Left ventricle myocardium superior (tissue), 1 donor: ENCODE measurements at regions not wholly inside any gene's neighbourhood (a gene's known extent, or its start where the extent isn't known, plus 50 kb on each side); places are given as distances from the start of the nearest gene placed in this dataset.
"Not testable (repeated sequence)": the region's sequence is repeated elsewhere in the genome, so short reads cannot be mapped to it uniquely, and the experiment has no call there.

Experiments used
- ATAC-seq: fragments of 200-7000 bp; cut with Tn5 transposase; one replicate; pipeline ENCODE4 v1.9.1; 2020; ENCODE audit warnings: mild to moderate bottlenecking, moderate library complexity
- DNase-seq: peaks from one replicate; pipeline ENCODE4 v3.0.0-alpha.2; 2020
- intact Hi-C: fragments of 100-400 bp; cut with micrococcal nuclease; formaldehyde crosslinking; loops from one replicate; pipeline ENCODE4 v1.11.0; 2022
- donor health status: DM: no; HTN: yes; CAD: no; lungs with severe emphysema.

DNA sequence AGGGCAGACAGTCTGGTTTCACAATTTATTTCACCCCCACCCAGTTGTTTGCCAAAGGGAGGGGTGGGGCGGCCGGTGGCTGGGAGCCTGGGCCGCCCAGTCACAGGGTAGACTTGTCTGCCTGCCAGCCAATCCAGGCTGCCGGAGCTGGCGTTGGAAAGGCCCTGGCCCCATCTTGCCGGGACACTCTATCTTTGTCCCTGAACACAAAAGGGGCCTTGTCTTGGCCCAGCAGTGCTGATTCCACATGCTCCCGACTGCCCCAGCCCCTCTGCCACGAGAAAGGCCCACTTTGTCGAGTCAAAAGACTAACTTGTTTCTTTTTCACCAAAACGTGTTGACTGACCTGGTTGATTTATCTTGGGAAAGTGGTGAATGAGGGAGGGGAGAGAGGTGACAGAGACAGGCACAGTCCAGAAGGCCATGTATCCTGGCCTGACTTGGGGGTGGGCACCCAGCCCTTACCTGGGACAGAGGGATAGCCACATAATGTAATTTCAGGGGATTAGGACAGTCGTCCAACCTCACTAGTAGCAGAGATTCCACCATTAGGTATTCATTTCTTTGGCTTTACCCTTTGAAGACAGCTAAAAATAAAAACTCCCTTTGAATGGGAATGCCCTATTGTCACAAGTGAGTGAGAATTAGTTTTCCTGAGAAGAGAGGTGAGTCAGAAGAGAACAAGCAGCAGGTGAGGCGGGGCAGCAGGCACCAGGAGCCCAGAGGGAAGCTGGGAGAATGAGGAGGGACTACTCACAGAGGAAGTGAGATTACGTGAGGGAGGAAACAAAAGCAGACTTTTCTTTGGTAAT is 67.0 kb upstream of the SIRPA start:
- peak; percentile 81 for ATAC-seq
- peak; percentile 69 for DNase-seq
- intact Hi-C loops, result no loop called here

DNA sequence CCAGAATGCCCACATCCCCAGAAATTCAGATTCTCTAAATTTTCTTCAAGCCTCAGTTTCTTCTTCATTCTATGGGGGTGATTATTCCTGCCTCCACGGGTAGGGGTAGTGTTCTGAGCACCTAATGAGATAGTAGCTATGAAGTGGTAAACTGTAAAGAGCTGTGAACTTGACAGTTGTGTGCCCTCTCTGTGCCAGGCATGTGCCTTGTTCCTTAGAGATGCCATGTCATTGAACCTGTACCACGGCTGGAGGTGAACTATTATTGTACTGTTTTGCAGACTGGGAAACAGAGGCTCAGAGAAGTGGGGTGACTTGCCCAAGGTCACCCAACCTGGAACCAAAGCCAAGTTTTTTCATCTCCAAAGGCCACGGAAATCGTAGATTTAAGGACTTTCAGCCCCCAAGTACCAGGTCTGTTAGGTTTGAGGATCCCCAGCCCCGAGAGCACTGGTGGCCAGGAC is 67.7 kb upstream of the SIRPA start:
- no peak for DNase-seq
- intact Hi-C loops, result no loop called here
- ATAC-seq, result peak; percentile 6

DNA sequence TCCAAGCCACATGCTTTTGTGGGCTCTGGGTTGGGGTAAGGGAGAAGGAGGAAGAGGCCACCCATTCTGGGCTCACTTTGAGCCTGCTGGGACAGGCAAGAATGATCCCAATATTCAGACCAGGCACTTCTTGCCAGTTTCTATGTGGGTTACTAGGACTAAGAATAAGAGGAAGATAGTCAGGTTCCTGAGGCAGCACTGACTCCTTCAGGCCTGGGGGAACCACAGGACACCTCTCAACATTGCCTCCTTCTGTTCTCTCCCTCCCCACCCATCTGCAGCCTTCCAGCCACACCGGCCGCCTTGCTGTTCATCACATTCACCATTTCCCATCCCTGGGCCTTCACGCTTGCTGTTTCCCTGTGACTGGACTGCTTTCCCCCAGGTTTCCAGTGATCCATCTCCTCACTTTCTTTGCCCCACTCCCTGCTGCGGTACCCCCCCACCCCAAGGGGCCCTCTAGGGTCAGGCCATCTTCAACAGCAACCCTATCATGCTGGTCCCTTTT is 69.2 kb upstream of the SIRPA start:
- intact Hi-C loops, result no loop called here
- ATAC-seq, result no peak
- DNase-seq, result no peak

DNA sequence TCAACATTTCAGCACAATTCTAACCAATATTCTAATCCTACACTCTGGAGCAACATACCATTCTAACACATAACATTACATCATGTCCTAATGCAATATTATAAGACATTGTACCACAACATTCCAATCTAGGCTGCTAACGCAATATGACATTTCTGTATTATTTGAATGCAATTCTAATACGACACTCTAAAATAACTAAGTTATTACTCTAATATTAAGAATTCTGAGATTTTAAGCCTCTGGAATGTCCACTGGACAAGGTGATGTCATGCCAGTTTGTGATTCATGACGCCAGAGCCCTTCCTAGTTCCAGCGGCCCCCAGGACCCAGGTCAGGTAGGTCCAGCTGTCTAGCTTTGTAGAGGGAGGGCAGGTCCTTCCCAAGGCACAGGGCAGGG is 69.7 kb upstream of the SIRPA start:
- DNase-seq (no peak), ATAC-seq (no peak)
- intact Hi-C loops, result no loop called here

DNA sequence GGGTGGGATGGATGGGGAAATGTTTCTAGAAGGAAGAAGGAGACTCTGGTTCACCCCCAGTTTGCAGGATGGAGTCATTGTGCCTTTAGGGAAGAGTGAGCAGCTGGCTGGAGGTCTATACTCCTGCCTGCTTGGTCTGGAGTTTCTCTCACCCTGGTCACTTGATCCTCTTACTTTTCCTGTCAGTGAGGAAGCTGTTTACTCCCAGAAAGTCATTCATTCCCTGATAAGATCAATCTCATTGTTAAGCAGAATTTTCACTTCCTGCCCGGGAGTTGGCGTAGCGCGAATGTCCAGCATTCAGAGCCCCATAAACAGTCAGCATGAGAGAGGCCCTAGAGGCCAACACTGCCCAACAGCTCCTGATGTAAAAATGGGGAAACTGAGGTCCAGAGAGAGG is 70.4 kb upstream of the SIRPA start:
- intact Hi-C loops, result no loop called here
- ATAC-seq, result no peak
- DNase-seq, result no peak

DNA sequence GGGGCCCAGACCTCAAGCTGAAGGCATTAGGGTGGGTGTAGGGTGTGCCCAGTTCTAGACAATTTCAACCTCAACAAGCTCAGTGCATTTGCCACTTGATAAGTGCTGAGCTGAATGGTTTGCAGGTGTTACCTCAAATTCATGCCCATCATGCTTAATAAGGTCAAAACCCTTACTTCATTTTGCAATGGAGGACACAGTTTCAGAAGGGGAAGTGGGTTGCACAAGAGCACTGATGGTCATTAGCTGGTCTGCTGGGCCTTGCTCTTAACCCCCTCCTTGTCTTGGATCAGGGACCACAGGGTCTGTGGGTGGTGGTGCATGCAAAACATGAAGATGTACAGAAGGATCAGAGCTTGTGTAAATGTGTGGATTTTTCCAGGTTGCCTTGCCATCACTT is 71.0 kb upstream of the SIRPA start:
- DNase-seq (no peak), ATAC-seq (no peak)
- intact Hi-C loops, result no loop called here

DNA sequence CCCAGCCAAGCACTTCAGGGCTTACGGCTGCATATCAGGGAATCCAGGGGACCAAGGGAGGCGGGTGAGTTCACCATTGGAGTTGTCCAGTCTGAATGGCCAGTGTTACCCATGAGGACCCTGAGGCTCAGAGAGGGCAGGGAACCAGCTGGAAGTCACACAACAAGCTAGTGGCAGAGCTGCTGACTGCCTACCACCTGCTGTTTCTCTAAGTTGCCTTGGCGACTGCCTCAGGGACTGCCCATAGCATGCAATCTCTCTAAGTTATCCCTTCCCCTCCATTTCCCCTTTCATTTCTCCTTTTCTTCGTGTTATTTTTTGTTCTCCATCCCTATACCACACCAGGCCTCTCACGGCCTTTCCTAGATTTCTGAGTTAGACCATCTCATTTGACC is 71.8 kb upstream of the SIRPA start:
- intact Hi-C loops, result no loop called here
- ATAC-seq (no peak), DNase-seq (no peak)

DNA sequence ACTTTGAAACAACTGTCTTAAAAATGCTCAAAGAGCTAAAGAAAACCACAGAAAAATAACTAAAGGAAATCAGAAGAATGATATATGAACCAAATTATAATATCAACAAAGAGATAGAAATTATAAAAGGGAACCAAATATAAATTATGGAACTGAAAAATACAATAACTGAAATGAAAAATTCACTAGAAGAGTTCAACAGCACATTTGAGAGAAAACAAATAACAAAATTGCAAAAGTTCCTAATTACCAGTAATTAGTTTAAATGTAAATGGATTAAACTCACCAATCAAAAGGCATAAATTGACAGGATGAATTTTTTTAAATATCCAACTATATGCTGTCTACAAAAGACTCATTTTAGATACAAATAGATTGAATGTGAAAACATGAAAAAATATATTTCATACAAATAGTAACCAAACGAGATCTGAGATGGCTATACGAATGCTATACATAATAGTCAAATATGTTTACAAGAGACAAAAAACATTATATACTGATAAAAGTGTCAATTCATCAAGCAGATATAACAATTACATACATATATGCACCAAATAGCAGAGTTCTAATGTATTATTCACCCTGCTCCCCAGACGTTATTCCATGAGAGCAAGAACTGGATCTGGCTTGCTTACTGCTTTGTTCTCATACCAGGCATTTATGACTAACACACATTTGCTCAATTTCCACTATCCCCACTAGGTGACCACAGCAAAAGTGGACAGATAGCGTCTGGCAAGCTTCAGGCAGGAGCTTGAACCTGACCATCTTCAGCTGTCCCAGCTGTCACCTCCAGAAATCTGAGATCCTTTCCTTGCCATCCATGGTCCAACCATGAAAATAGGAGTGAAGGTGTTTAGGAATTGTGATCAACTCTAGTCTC is 72.4 kb upstream of the SIRPA start:
- intact Hi-C loops, result no loop called here
- ATAC-seq, result no peak
- no peak for DNase-seq

DNA sequence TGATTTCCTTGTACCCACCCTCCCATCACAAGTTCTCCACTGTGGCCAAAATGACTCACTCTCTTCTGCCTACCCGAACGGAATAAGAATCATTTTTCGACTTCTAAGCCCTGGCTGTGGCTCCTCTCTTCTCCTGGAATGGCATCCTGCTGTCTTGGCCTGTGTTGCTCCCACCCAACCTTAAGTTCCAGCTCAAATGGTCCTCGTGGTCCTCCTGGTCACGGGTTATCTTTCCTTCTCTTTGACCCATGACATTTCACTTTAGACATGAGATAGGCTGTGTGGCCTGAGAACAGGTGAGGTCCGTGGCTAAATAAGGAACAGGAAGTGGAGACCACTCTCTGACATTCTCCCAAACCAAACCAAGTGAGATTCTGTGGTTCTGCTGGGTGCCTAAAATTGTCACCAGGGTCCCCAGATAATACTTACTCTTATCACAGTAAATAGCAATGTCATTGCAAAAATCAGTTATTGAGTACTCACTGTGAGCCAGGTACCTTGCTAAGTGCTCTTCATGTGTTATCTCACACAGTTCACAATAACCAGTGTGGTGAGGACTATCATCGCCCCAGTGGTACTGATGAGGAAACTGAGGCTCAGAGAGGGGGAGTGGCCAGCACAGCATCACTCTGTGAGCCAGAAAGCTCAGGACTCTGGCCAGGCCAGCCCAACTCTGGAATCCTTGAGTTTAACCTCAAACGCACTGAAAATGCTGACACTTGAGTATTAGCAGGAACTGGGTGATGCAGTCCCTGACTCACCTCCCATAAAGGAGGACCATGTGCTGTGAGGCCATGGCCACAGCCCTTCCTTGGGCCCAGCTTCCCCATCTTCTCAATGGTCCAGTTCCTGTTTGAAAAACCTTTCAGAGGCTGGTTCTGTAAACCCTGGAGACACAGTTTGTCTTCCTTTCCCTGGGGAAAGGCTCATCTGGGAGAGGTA is 74.8 kb upstream of the SIRPA start:
- DNase-seq, result no peak
- peak; percentile 5 for ATAC-seq

DNA sequence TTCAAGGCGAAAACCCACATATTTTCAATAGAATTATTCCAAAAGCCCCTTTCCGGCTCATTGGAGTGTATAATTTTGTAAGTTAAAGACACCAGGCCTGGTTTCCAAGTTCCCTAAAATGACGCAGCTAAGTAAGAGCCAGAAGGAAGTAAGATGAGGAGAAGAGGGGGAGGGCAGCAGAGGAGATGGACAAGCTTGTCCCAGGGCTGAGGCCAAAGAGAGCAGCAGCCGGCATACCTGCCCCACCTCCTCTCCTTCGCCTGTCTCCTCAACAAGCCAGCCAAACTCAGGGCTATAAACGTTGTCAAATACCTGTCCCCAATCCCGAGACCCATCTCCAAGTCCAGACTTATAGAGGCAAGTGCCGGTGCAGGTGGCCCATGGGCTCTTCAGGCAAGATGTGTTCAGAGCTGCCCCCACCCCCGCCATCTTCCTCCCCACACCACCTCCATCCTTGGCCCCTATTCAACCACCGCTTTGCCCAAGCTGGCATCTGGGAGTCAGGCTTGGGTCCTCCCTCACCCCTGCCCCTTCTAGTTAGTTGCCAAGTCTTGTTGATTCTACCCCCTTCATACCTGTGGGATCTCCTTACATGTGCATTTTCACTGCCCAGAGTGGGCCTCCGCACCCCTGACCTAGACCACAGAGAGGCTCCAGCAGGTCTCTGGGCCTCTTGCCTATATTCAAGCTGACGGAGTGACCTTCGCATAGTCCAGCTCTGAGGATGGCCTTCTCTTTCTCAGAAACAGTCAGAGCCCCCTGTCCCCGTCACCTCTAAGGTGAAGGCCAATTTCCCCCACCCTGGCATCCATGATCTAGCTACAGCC is 75.7 kb upstream of the SIRPA start:
- DNase-seq (no peak), ATAC-seq (no peak)

More for the DNA sequence above, 74.8 kb upstream of the SIRPA start:
- intact Hi-C loops, result no loop called here

DNA sequence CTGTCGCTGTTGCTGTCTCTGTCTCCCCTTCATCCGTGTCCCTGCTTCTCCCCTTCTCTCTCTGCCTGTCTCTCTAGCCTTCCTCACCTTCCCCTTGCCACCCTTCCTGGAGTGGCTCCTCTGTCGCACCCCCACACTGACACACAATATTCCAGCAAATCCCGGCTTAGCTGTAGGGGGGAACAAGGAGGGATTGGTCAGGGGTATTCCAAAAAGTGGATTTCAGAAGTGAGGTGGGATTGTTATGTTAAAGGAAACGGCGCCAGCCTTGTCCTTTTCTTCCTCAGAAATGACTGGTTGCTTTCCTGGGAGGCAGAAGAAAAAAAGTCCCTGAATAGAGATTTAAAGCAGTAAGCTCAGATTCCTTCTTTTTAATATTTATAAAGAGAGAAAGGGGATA is 76.3 kb upstream of the SIRPA start:
- no peak for DNase-seq
- intact Hi-C loops, result no loop called here
- ATAC-seq, result no peak

More for the DNA sequence above, 75.7 kb upstream of the SIRPA start:
- intact Hi-C loops, result no loop called here

DNA sequence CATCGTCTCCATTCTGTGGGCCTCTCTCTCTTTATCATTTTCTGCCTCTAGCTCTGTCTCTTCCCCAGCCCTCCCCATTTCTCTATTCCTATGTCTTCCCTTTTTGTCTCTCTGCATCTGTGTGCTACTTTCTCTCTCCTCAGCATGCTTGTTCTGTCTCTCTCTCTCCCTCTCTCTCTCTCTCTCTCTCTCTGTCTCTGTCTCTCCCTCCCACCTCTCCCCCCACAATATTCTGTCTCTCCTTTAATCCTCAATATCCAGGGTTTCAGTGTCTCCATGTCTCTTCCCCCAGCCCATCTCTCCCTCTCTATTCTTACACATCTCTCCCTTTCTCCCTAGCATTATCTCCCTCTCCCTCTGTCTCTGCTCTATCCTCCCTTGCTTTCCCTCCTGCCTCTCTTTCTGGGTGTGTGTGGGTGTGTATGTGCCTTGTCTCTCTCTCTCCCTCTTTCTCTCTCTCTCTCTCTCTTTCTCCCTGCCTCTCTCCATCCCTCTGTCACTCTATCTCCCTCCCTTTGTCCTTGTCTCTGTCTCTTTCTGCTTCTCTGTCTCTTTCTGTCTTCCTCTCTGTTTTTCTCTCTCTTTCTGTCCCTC is 76.9 kb upstream of the SIRPA start:
- no peak for ATAC-seq
- intact Hi-C loops, result no loop called here
- DNase-seq, result no peak

DNA sequence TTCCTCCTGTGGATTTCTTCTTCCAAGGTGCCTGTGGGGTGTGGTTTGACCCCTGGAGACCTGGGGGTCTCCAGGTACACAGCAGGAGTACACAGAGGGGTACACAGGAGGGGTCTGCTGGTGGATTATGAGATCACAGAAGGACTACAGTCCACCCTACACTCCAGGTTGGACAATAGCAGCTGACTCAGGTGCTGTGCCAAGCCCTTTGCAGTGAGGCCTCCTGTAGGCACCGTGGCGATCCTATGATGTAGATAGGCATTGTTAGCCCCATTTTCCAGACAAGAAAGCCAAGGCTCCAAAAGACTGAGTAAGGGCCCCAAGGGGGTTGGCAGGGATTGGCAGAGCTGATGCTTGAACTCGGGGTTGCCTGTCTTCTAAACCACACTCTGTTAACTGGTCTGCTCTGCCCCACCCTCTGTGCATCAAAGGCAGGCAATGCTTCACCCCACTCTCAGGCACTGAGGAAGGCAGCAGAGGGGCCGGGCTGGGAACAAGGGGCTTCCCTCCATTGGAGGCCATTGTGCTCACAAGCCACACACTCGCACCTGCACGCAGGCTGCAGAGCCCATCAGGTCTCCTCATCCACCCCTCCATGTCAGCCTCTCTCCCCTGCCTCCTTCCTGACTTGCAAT is 77.5 kb upstream of the SIRPA start:
- DNase-seq (no peak), ATAC-seq (no peak)
- intact Hi-C loops, result no loop called here

DNA sequence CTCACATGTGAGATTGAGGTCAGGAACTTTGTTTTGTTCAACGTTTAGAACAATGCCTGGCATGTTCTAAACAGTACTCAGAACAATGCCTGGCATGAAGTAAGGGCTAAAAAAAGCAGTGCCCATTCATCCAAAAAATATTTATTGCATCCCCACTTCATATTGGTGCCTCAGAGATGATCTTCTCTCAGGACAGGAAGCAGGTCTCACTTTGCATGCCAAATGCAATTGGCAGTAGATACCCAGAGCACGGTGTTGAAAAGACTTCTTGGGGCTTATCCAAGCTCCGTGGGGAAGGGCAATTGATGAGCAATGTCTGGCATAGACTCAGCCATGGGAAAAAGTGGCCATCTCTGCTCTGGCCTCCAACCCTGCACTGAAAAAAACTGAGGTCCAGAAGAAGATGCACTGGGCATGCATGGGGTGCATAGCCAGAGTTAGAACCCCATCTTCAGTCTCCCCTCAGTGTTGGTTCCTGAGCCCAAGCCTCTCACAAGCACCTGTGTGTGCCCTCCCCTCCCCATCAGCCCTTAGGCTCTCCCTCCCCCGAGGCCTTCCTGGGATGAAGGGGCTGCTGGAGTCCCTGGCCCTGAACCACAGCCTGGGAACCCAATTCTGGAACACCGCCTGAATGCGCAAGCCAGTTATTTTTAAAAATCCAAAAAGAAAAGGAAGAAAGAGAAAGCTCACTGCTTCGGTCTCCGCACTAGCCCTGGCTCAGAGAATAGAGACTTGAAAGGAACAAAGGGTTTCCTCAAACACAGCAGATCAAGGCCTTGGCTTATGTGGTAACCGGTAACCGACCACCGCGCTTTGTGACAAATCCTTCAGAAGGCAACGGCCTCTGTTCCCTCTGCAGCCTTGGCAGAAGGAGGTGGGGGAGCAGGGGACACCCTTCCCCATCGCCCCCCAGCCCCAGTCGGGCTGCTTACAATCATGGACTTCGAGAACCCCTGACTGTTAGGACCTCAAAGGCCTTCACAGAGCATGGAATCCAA is 78.5 kb upstream of the SIRPA start:
- intact Hi-C loops, result no loop called here
- ATAC-seq (peak; percentile 80), DNase-seq (no peak)

DNA sequence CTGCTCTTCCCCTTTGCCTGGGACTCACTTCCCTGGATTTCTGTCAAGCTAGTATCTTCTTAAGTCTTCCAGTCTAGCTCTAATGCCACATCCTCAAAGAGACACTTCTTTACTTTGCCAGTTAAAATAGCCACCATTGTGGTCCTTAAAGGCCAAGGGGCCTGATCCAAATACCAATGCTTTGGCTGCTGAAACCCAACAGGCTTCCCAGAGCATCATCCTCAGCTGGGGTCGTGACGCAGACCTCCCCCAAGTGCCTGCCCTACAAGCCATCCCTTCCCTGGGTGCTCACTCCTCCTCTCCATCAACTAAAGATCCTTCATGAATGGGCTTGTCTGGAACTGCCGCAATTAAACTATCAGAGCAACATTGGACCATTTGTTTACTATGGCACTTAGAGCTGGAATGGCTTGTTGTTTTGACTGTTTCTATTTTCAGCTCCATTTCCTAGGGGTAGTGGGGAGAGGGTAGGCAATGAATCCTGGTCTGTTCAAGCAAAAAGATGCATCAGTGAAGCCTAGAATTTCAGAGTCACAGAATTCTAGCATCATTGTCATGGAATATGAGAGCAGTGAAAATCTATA is 79.6 kb upstream of the SIRPA start:
- ATAC-seq, result peak; percentile 8
- intact Hi-C loops, result no loop called here
- no peak for DNase-seq

DNA sequence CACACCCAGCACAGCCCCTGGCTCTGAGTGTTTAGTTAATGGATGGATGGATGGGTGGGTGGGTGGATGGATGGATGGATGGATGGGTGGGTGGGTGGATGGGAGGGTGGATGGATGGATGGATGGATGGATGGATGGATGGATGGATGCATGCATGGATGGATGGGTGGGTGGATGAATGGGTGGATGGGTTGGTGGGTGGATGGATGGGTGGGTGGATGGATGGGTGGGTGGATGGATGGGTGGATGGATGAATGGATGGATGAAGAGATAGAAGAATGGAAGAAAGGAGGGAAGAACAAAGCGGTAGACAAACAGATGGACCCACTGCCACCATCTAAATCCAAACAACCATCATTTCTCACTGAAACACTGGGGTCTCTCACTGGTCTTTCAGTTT is 80.3 kb upstream of the SIRPA start:
- DNase-seq, ATAC-seq, intact Hi-C loops: not testable (repeated sequence)
